Keratinocyte (primary cell): ENCODE measurements at regions not wholly inside any gene's neighbourhood (a gene's known extent, or its start where the extent isn't known, plus 50 kb on each side); places are given as distances from the start of the nearest gene placed in this dataset.

Experiments used
- DNase-seq: peaks from one replicate; pipeline ENCODE4 v3.0.0-alpha.2; 2011; ENCODE audit warnings: low read depth, missing footprints, low spot score
- FAIRE-seq: peaks from 2 replicates; lab custom pipeline; 2011; peaks lifted over from hg19 to GRCh38; lab: Jason Lieb, UNC
- H2AFZ ChIP-seq: 2 replicates; pipeline ENCODE4 v1.6.0; 2012; ENCODE audit warnings: low read length, control low read depth, inconsistent platforms; ENCODE audit not compliant: control insufficient read depth
- H3K27ac ChIP-seq: 2 replicates; pipeline ENCODE4 v1.5.1; 2011; ENCODE audit warnings: low read length; ENCODE audit not compliant: control insufficient read depth, insufficient read depth
- H3K27me3 ChIP-seq: 3 replicates; pipeline ENCODE4 v1.6.0; 2011; ENCODE audit warnings: low read length; ENCODE audit not compliant: control insufficient read depth, insufficient read depth; ENCODE audit errors: extremely low read depth
- H3K36me3 ChIP-seq, 2 experiments: 2 replicates in 1 of 2; 3 replicates in 1 of 2; pipeline ENCODE4 v1.5.1; 2011; ENCODE audit warnings: low read length in 2 of 2, mild to moderate bottlenecking in 1 of 2; ENCODE audit not compliant: control insufficient read depth in 2 of 2, insufficient read depth in 2 of 2; ENCODE audit errors: extremely low read depth in 1 of 2
- H3K4me1 ChIP-seq: 3 replicates; pipeline ENCODE4 v1.5.1; 2011; ENCODE audit warnings: low read length; ENCODE audit not compliant: control insufficient read depth, insufficient read depth; ENCODE audit errors: extremely low read depth
- H3K4me2 ChIP-seq: 3 replicates; pipeline ENCODE4 v1.6.0; 2011; ENCODE audit warnings: low read depth, low read length; ENCODE audit not compliant: control insufficient read depth, insufficient read depth; ENCODE audit errors: extremely low read depth
- H3K4me3 ChIP-seq, 3 experiments: fragments of 200-600 bp in 1 of 3; sonication (generic) in 1 of 3; 2 replicates in 2 of 3; 3 replicates in 1 of 3; pipeline ENCODE4 v1.5.1; 2011 to 2016; ENCODE audit warnings: low read length in 3 of 3, mild to moderate bottlenecking in 3 of 3, control low read depth in 2 of 3, inconsistent platforms in 1 of 3, low read depth in 1 of 3, mixed read lengths in 1 of 3, mixed run types in 1 of 3, moderate library complexity in 1 of 3; ENCODE audit not compliant: control insufficient read depth in 2 of 3, insufficient read depth in 2 of 3; ENCODE audit errors: extremely low read depth in 1 of 3
- H3K79me2 ChIP-seq: 2 replicates; pipeline ENCODE4 v1.6.0; 2012; ENCODE audit warnings: low read length; ENCODE audit not compliant: control insufficient read depth, insufficient read depth
- H3K9ac ChIP-seq: 3 replicates; pipeline ENCODE4 v1.6.0; 2011; ENCODE audit warnings: low read length; ENCODE audit not compliant: control insufficient read depth, insufficient read depth; ENCODE audit errors: extremely low read depth
- H3K9me1 ChIP-seq: 3 replicates; pipeline ENCODE4 v1.6.0; 2011; ENCODE audit warnings: low read length; ENCODE audit not compliant: control insufficient read depth, insufficient read depth; ENCODE audit errors: extremely low read depth
- H3K9me3 ChIP-seq: 2 replicates; pipeline ENCODE4 v1.5.1; 2012; ENCODE audit warnings: low read depth, low read length; ENCODE audit not compliant: control insufficient read depth
- H4K20me1 ChIP-seq: 3 replicates; pipeline ENCODE4 v1.6.0; 2011; ENCODE audit warnings: low read length; ENCODE audit not compliant: control insufficient read depth, insufficient read depth; ENCODE audit errors: extremely low read depth
- EZH2 ChIP-seq: IDR thresholded peaks from one replicate; pipeline ENCODE4 v1.6.1; 2012; ENCODE audit warnings: inconsistent platforms, mild to moderate bottlenecking, low read length, moderate library complexity
- dilution Hi-C: fragments of 300-500 bp; cut with MboI; formaldehyde crosslinking; loops from one replicate; pipeline ENCODE4 v1.7.0; 2020; ENCODE audit warnings: low sequenced_read_pairs; ENCODE audit not compliant: extremely low pct_ligation_motif_present
- TF ChIP-seq, protein P1 (sequence below), 3 experiments: IDR thresholded peaks in 1 of 3; conservative IDR thresholded peaks in 1 of 3; optimal IDR thresholded peaks in 1 of 3; 2 replicates in 2 of 3; 3 replicates in 1 of 3; pipeline versions ENCODE3 to v1.5.1; 2011; ENCODE audit warnings: low read length in 3 of 3, mild to moderate bottlenecking in 3 of 3, moderate library complexity in 2 of 3, control low read depth in 1 of 3, inconsistent platforms in 1 of 3; ENCODE audit not compliant: insufficient read depth in 2 of 3; ENCODE audit errors: extremely low read depth in 1 of 3

- no peak overlapping the region for H3K4me2 ChIP-seq
- dilution Hi-C loops = no loop called here
- FAIRE-seq = no peak
Measured at GRCh38 chr14:100967930-100968329, 64.4 kb upstream of the RTL1 start.

DNA sequence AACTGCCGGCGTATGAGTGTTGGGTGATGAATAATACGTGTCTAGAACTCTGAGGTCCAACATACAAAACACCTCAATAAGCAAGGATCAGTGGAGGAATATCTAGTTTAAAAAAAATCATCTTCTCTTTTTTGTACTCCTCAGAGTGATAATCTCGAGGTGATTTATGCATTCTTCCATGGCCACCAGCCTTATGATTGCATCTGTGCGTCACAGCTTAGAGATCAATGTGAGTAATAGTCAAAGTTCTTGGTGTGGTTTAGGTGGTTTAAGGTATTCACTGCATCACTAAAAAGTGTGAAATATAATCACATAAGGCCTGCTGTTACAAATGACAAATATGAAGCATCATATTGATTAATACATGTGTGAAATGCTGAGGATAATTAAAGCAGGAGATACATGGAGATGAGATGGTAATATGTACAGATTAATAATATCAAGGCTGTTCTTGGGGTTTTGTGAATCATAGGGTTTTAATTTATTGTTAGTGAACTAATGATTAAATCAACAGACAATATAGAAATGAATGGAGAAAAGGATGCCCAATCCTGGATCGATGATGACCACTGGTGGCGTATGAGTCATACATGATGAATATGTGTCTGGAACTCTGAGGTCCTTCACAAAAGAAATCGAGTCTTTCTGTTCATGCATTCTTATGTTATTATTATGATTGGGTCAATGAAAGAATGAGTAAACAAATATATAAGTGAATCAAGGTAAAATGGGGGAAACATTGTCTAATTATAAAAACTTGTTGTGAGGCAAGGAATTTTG is 68.8 kb upstream of the RTL1 start:
- FAIRE-seq (no peak), DNase-seq (no peak)
- no peaks in the 10 kb centered on the region for H3K36me3 ChIP-seq
- no peak overlapping the region for H3K27ac ChIP-seq
- no peaks in the 10 kb centered on the region for H4K20me1 ChIP-seq
- H2AFZ ChIP-seq = no peak overlapping the region
- H3K4me2 ChIP-seq = no peak overlapping the region
- H3K79me2 ChIP-seq = no peaks in the 10 kb centered on the region
- no peak overlapping the region for H3K9ac ChIP-seq
- no peaks in the 10 kb centered on the region for H3K9me3 ChIP-seq
- TF ChIP-seq, protein P1, sequence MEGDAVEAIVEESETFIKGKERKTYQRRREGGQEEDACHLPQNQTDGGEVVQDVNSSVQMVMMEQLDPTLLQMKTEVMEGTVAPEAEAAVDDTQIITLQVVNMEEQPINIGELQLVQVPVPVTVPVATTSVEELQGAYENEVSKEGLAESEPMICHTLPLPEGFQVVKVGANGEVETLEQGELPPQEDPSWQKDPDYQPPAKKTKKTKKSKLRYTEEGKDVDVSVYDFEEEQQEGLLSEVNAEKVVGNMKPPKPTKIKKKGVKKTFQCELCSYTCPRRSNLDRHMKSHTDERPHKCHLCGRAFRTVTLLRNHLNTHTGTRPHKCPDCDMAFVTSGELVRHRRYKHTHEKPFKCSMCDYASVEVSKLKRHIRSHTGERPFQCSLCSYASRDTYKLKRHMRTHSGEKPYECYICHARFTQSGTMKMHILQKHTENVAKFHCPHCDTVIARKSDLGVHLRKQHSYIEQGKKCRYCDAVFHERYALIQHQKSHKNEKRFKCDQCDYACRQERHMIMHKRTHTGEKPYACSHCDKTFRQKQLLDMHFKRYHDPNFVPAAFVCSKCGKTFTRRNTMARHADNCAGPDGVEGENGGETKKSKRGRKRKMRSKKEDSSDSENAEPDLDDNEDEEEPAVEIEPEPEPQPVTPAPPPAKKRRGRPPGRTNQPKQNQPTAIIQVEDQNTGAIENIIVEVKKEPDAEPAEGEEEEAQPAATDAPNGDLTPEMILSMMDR (optimal IDR thresholded peaks at IDR 0.05 in 1 of 3, IDR thresholded peaks at IDR 0.05 in 1 of 3, conservative IDR thresholded peaks at IDR 0.05 in 1 of 3; ENCODE audit: extremely low read depth in 1 of 3, insufficient read depth in 2 of 3, low read length in 3 of 3) = no peak
- no peak overlapping the region for H3K4me3 ChIP-seq
- dilution Hi-C loops = no loop called here
- H3K9me1 ChIP-seq = no peaks in the 10 kb centered on the region
- H3K27me3 ChIP-seq = no peaks in the 10 kb centered on the region
- no peaks in the 10 kb centered on the region for H3K4me1 ChIP-seq

More at GRCh38 chr14:100967930-100968329, 64.4 kb upstream of the RTL1 start:
- Histone ChIP-seq H3K36me3 (no peaks in the 10 kb centered on the region), H4K20me1 (no peaks in the 10 kb centered on the region), H3K9ac (no peak overlapping the region), H3K27me3 (no peaks in the 10 kb centered on the region), H3K27ac (no peak overlapping the region), H2AFZ (no peak overlapping the region), H3K4me3 (no peak overlapping the region), H3K9me1 (no peaks in the 10 kb centered on the region), H3K79me2 (no peaks in the 10 kb centered on the region), H3K4me1 (no peaks in the 10 kb centered on the region), H3K9me3 (no peaks in the 10 kb centered on the region)
- DNase-seq = no peak
- no peak for TF ChIP-seq EZH2
- TF ChIP-seq, protein P1 (optimal IDR thresholded peaks at IDR 0.05 in 1 of 3, IDR thresholded peaks at IDR 0.05 in 1 of 3, conservative IDR thresholded peaks at IDR 0.05 in 1 of 3; ENCODE audit: extremely low read depth in 1 of 3, insufficient read depth in 2 of 3, low read length in 3 of 3) = no peak
